Smooth muscle cell (in vitro differentiated cells): ENCODE measurements at regions not wholly inside any gene's neighbourhood (a gene's known extent, or its start where the extent isn't known, plus 50 kb on each side); places are given as distances from the start of the nearest gene placed in this dataset.

Experiments used
- DNase-seq: peaks from one replicate; lab custom pipeline; 2025; ENCODE audit not compliant: unreplicated experiment; lab: John Stamatoyannopoulos, UW
- H2AFZ ChIP-seq: fragments of 200-600 bp; sonication (generic); 2 replicates; pipeline ENCODE4 v1.6.0; 2016; ENCODE audit warnings: antibody characterized with exemption, low read depth, mild to moderate bottlenecking
- H3F3A ChIP-seq: fragments of 200-600 bp; sonication (generic); 2 replicates; pipeline ENCODE4 v1.6.0; 2017; ENCODE audit warnings: antibody characterized with exemption, low read depth
- H3K27ac ChIP-seq: fragments of 200-600 bp; sonication (generic); 2 replicates; pipeline ENCODE4 v1.5.1; 2016; ENCODE audit warnings: low read depth, mild to moderate bottlenecking
- H3K27me3 ChIP-seq: fragments of 200-600 bp; sonication (generic); 2 replicates; pipeline ENCODE4 v1.6.1; 2016; ENCODE audit warnings: low read depth, mild to moderate bottlenecking
- H3K36me3 ChIP-seq: fragments of 200-600 bp; sonication (generic); 2 replicates; pipeline ENCODE4 v1.5.1; 2016; ENCODE audit warnings: low read depth
- H3K4me1 ChIP-seq: fragments of 200-600 bp; sonication (generic); 2 replicates; pipeline ENCODE4 v1.5.1; 2016; ENCODE audit warnings: low read depth
- H3K4me2 ChIP-seq: fragments of 200-600 bp; sonication (generic); 2 replicates; pipeline ENCODE4 v1.6.0; 2016; ENCODE audit warnings: mild to moderate bottlenecking
- H3K4me3 ChIP-seq: fragments of 200-600 bp; sonication (generic); 2 replicates; pipeline ENCODE4 v1.5.1; 2016; ENCODE audit warnings: mild to moderate bottlenecking
- H3K79me2 ChIP-seq: fragments of 200-600 bp; sonication (generic); 2 replicates; pipeline ENCODE4 v1.6.0; 2016; ENCODE audit warnings: low read depth, mild to moderate bottlenecking
- H3K9ac ChIP-seq: fragments of 200-600 bp; sonication (generic); 2 replicates; pipeline ENCODE4 v1.6.0; 2016; ENCODE audit warnings: low read depth
- H3K9me3 ChIP-seq: fragments of 200-600 bp; sonication (generic); replicated peaks from 2 replicates; pipeline ENCODE4 v1.5.1; 2016; ENCODE audit warnings: low read depth
- H4K20me1 ChIP-seq: fragments of 200-600 bp; sonication (generic); 2 replicates; pipeline ENCODE4 v1.6.0; 2016; ENCODE audit warnings: low read depth
- CTCF ChIP-seq: fragments of 200-600 bp; sonication (generic); IDR thresholded peaks from 2 replicates; pipeline ENCODE4 v1.5.1; 2017; ENCODE audit warnings: borderline replicate concordance, mild to moderate bottlenecking, antibody characterized with exemption; ENCODE audit not compliant: insufficient read depth, poor library complexity, severe bottlenecking
- WGBS: methylation state at CpG from one replicate; pipeline ENCODE4 v1.1.7; 2016; ENCODE audit warnings: low lambda C conversion rate; 5-methylcytosine and 5-hydroxymethylcytosine counted together

- no peak for DNase-seq
- Histone ChIP-seq H3K79me2 (no peaks in the 10 kb centered on the region), H2AFZ (no peak overlapping the region), H3K27me3 (no peaks in the 10 kb centered on the region), H3K4me2 (no peak overlapping the region), H3K4me3 (no peak overlapping the region), H3K36me3 (no peaks in the 10 kb centered on the region), H3K9me3 (no peaks in the 10 kb centered on the region), H3K27ac (no peak overlapping the region), H3K9ac (no peak overlapping the region), H4K20me1 (no peaks in the 10 kb centered on the region), H3K4me1 (no peaks in the 10 kb centered on the region), H3F3A (no peaks in the 10 kb centered on the region)
- WGBS = 98% methylated on average over 2 of the region's 2 CpGs
- TF ChIP-seq CTCF = no peak
These were observed 1855.4 kb upstream of the PIK3C3 start for GRCh38 chr18:40099641-40100040.

GRCh38 chr18:40096675-40097074 is 1858.4 kb upstream of the PIK3C3 start:
- no peak for DNase-seq
- H3K4me2 ChIP-seq = no peak overlapping the region
- no peak overlapping the region for H2AFZ ChIP-seq
- H3K9ac ChIP-seq = no peak overlapping the region
- no peaks in the 10 kb centered on the region for H3K27me3 ChIP-seq
- H3K27ac ChIP-seq = no peak overlapping the region
- H3K4me1 ChIP-seq = no peaks in the 10 kb centered on the region
- no peak for TF ChIP-seq CTCF
- H3F3A ChIP-seq = no peaks in the 10 kb centered on the region
- H3K4me3 ChIP-seq = no peak overlapping the region
- H4K20me1 ChIP-seq = no peaks in the 10 kb centered on the region
- no peaks in the 10 kb centered on the region for H3K79me2 ChIP-seq
- 63% methylated on average over 3 of the region's 3 CpGs for WGBS
- H3K36me3 ChIP-seq = no peaks in the 10 kb centered on the region
- no peaks in the 10 kb centered on the region for H3K9me3 ChIP-seq

- H3K9ac ChIP-seq = no peak overlapping the region
- no peaks in the 10 kb centered on the region for H4K20me1 ChIP-seq
- no peak for DNase-seq
- no peaks in the 10 kb centered on the region for H3K79me2 ChIP-seq
- 9% methylated on average over 2 of the region's 2 CpGs for WGBS
- H3K4me3 ChIP-seq = no peak overlapping the region
- H3K36me3 ChIP-seq = no peaks in the 10 kb centered on the region
- H3K4me1 ChIP-seq = no peaks in the 10 kb centered on the region
- no peak overlapping the region for H3K4me2 ChIP-seq
- no peaks in the 10 kb centered on the region for H3K9me3 ChIP-seq
- H3F3A ChIP-seq = no peaks in the 10 kb centered on the region
- no peak for TF ChIP-seq CTCF
- H3K27me3 ChIP-seq = no peaks in the 10 kb centered on the region
- no peak overlapping the region for H2AFZ ChIP-seq
- H3K27ac ChIP-seq = no peak overlapping the region
These were observed 1860.6 kb upstream of the PIK3C3 start for GRCh38 chr18:40094441-40094840.

- Histone ChIP-seq H2AFZ (no peak overlapping the region), H3K4me2 (no peak overlapping the region), H3K4me3 (no peak overlapping the region), H3K79me2 (no peaks in the 10 kb centered on the region), H3K27me3 (no peaks in the 10 kb centered on the region), H3K9me3 (no peaks in the 10 kb centered on the region), H3F3A (no peaks in the 10 kb centered on the region), H3K9ac (no peak overlapping the region), H3K4me1 (no peaks in the 10 kb centered on the region), H3K27ac (no peak overlapping the region), H3K36me3 (no peaks in the 10 kb centered on the region), H4K20me1 (no peaks in the 10 kb centered on the region)
- 79% methylated on average over 3 of the region's 3 CpGs for WGBS
- no peak for TF ChIP-seq CTCF
- no peak for DNase-seq
These were observed 1866.9 kb upstream of the PIK3C3 start for GRCh38 chr18:40088130-40088529.
